HFF-Myc (cell line): ENCODE measurements at regions not wholly inside any gene's neighbourhood (a gene's known extent, or its start where the extent isn't known, plus 50 kb on each side); places are given as distances from the start of the nearest gene placed in this dataset.

Experiments
- DNase-seq: peaks from one replicate; pipeline ENCODE4 v3.0.0-alpha.2; 2011; ENCODE audit warnings: low read depth; ENCODE audit errors: extremely low read depth
- H3K4me3 ChIP-seq: replicated peaks from 2 replicates; pipeline ENCODE4 v1.5.1; 2011; ENCODE audit warnings: low read depth, mild to moderate bottlenecking, control low read depth, low read length
- TF ChIP-seq, protein P1 (sequence below): IDR thresholded peaks from 2 replicates; pipeline ENCODE4 v1.5.1; 2012; ENCODE audit warnings: mild to moderate bottlenecking, low read depth, low read length, control low read depth; ENCODE audit errors: missing control alignments

DNA sequence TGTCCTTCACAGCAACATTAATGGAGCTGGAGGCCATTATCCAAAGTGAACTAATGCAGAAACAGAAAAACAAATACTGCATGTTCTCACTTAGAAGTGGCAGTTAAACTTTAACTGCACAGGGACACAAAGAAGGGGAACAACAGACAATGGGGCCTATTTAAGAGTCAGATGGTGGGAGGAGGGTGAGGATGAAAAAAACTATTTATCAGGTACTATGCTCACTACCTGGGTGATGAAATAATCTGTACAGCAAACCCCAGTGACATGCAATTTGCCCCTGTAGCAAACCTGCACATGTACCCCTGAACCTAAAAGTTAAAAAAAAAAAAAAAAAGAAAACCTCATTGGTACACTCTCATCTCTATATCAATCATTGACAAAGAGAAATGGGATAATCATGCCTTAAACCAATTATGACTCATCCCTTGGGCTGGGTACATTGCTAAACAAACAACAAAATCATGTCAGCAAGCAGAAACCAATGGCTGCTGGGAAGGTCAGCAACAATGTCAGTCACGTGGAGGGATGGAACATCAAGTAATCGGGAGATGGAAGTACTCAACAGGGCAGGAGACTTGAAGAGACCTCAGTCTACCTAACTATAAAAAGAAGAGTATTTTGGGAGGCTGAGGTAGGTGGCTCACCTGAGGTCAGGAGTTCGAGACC is 479.2 kb downstream of the RMST start:
- no peak for DNase-seq

DNA sequence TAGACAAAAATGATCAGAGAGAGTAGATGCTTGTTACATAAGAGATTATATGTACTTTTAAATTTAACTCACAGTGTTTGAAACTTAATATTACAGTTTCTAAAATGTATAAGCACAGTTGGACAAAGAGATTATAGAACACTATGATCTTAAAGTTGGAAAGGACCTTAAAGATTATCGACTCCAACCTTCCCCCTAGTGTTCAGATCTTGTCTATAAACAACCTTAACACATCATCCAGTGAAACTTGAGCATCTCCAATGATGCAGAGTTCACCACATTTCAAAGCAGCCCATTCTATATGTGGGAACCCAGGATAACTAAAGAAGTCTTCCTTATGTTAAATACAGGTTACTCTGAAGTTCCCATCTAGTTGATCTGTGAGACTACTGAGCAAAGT is 480.8 kb downstream of the RMST start:
- TF ChIP-seq, protein P1, sequence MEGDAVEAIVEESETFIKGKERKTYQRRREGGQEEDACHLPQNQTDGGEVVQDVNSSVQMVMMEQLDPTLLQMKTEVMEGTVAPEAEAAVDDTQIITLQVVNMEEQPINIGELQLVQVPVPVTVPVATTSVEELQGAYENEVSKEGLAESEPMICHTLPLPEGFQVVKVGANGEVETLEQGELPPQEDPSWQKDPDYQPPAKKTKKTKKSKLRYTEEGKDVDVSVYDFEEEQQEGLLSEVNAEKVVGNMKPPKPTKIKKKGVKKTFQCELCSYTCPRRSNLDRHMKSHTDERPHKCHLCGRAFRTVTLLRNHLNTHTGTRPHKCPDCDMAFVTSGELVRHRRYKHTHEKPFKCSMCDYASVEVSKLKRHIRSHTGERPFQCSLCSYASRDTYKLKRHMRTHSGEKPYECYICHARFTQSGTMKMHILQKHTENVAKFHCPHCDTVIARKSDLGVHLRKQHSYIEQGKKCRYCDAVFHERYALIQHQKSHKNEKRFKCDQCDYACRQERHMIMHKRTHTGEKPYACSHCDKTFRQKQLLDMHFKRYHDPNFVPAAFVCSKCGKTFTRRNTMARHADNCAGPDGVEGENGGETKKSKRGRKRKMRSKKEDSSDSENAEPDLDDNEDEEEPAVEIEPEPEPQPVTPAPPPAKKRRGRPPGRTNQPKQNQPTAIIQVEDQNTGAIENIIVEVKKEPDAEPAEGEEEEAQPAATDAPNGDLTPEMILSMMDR = no peak
- no peak for DNase-seq
- H3K4me3 ChIP-seq = no peak overlapping the region

More for the DNA sequence above, 479.2 kb downstream of the RMST start:
- H3K4me3 ChIP-seq = no peak overlapping the region
- TF ChIP-seq, protein P1 = no peak

GRCh38 chr12:97944576-97944975 is 482.0 kb downstream of the RMST start:
- no peak for DNase-seq
- TF ChIP-seq, protein P1 = no peak
- no peak overlapping the region for H3K4me3 ChIP-seq

DNA sequence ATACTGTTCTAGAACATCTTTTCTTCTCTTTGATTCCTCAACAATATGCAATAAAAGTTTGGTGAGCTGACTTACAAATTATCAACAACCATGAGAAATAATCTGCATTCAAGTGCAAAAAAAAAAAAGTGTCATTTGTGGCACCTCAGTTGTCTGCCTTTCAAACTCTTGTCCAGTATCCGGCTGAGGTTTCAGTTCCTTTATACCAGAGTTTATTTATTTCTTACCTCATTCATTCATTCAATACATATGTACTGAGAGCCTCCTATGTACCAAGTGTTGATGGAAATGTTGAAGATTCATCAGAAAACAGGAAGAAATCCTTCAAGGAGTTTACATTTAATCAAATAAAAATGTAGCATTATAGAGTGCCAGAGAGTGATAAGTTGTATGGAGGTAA is 484.1 kb downstream of the RMST start:
- no peak overlapping the region for H3K4me3 ChIP-seq
- TF ChIP-seq, protein P1 = no peak
- DNase-seq = no peak

DNA sequence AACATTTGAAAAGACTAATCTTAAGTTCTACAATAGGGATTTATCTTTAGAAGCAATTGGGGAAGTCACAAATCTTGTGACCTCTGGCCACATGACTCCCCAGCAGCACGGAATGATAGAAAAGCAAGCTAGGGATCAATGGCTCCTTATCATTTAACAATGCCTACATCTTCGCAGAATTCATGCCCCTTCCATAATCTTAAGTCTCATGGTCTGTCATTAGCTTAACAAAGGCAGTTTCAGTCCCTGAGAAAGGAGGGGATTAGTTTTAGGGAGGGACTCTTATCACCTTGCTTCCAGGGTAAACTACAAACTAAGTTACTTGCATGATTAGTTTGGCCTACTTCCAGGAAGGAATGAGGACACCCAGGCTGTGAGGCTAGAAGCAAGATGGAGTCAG is 486.0 kb downstream of the RMST start:
- no peak overlapping the region for H3K4me3 ChIP-seq
- DNase-seq = no peak
- TF ChIP-seq, protein P1 = no peak

DNA sequence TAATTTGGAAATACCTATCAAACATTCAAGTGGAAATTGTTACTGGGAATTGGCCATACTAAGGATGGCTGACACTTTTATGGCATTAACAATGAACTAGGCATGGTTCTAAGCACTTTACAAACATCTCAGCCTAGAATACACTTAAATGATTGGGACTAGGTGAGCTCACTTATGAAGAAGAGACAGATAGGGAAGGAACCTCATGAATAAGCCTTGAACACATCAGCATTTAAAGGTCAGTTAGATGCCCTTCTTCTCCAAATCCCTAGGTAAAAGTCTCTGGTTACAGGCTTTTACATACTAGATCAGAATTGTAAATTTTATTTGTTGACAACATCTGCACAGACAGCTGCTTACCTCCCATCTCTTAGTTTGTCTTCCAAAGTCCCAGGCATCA is 488.6 kb downstream of the RMST start:
- TF ChIP-seq, protein P1 = no peak
- no peak for DNase-seq
- no peak overlapping the region for H3K4me3 ChIP-seq

- TF ChIP-seq, protein P1 = no peak
- H3K4me3 ChIP-seq = no peak overlapping the region
- DNase-seq = no peak
Measured at GRCh38 chr12:97951717-97952116, 489.1 kb downstream of the RMST start.
